ENCODE measurements at regions not wholly inside any gene's neighbourhood (a gene's known extent, or its start where the extent isn't known, plus 50 kb on each side); places are given as distances from the start of the nearest gene placed in this dataset.

DNA sequence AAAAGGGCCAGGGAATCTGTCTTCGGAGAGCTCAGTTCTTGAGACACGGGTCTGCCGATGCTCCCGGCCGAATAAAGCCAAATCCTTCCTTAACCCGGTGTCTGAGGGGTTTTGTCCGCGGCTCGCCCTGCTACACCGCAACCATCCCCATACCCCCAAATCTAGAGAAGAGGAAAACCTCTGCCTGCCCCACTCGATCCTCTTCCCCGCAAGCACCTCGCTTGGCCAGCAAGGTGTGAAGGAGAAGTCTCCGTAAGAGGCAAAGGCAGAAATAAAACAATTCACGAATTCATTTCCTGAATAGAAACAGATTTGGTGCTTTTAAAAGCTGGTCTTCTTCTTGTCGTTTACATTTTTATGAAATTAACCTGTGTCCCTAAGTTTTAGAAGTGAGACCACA, 67.3 kb upstream of the GALNT9 start:
- Histone ChIP-seq H4K20me1 (ENCODE audit: insufficient read depth, low read length) (no peaks in the 10 kb centered on the region), H3K9me3 (ENCODE audit: insufficient read depth, low read length) (no peaks in the 10 kb centered on the region), H3K79me2 (ENCODE audit: low read length) (no peaks in the 10 kb centered on the region), H2AFZ (ENCODE audit: low read depth, low read length) (no peak overlapping the region), H3K27ac (ENCODE audit: low read length) (no peak overlapping the region), H3K4me3 (ENCODE audit: low read length) (no peak overlapping the region), H3K36me3 (replicated peaks; ENCODE audit: low read depth, low read length) (no peaks in the 10 kb centered on the region), H3K9ac (ENCODE audit: low read length) (no peak overlapping the region), H3K4me1 (ENCODE audit: low read length) (no peaks in the 10 kb centered on the region), H3K4me2 (ENCODE audit: low read length) (no peak overlapping the region), H3K27me3 (ENCODE audit: low read depth, low read length) (no peaks in the 10 kb centered on the region)
- TF ChIP-seq CTCF (IDR thresholded peaks at IDR 0.05; ENCODE audit: low read depth, low read length): no peak
- no peak for TF ChIP-seq EZH2phosphoT487 (IDR thresholded peaks at IDR 0.05; ENCODE audit: low read depth)

DNA sequence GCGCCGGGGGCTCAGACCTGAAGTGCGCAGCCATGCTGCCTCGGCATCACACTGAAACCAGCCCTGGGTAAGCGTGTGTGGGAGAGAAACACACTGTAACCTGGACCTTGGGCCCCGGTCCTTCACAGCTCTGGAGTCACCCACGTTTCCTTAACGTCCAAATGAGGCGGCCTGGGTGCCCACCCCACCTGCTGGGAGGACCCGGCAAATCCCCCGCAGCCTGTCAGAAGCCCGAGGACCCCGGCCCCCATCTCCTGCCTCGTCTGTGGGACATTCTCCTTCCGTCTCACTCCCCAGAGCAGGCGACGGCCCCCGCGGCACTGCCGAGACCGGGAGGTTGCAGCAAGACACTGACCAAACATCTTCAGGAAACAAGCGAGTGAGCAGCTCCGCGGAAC, 66.5 kb upstream of the GALNT9 start:
- no peaks in the 10 kb centered on the region for H3K36me3 ChIP-seq (replicated peaks; ENCODE audit: low read depth, low read length)
- no peaks in the 10 kb centered on the region for H3K9me3 ChIP-seq (ENCODE audit: insufficient read depth, low read length)
- H3K4me3 ChIP-seq (ENCODE audit: low read length): no peak overlapping the region
- no peak overlapping the region for H3K27ac ChIP-seq (ENCODE audit: low read length)
- H3K79me2 ChIP-seq (ENCODE audit: low read length): no peaks in the 10 kb centered on the region
- H3K4me2 ChIP-seq (ENCODE audit: low read length): no peak overlapping the region
- no peak overlapping the region for H3K9ac ChIP-seq (ENCODE audit: low read length)
- no peaks in the 10 kb centered on the region for H3K27me3 ChIP-seq (ENCODE audit: low read depth, low read length)
- TF ChIP-seq CTCF (IDR thresholded peaks at IDR 0.05; ENCODE audit: low read depth, low read length): no peak
- TF ChIP-seq EZH2phosphoT487 (IDR thresholded peaks at IDR 0.05; ENCODE audit: low read depth): no peak
- H3K4me1 ChIP-seq (ENCODE audit: low read length): no peaks in the 10 kb centered on the region
- H2AFZ ChIP-seq (ENCODE audit: low read depth, low read length): no peak overlapping the region
- H4K20me1 ChIP-seq (ENCODE audit: insufficient read depth, low read length): no peaks in the 10 kb centered on the region

GRCh38 chr12:132395192-132395907, 66.0 kb upstream of the GALNT9 start:
- no peaks in the 10 kb centered on the region for H3K36me3 ChIP-seq (replicated peaks; ENCODE audit: low read depth, low read length)
- no peaks in the 10 kb centered on the region for H3K79me2 ChIP-seq (ENCODE audit: low read length)
- no peak for TF ChIP-seq CTCF (IDR thresholded peaks at IDR 0.05; ENCODE audit: low read depth, low read length)
- TF ChIP-seq EZH2phosphoT487 (IDR thresholded peaks at IDR 0.05; ENCODE audit: low read depth): no peak
- no peak overlapping the region for H2AFZ ChIP-seq (ENCODE audit: low read depth, low read length)
- H3K4me2 ChIP-seq (ENCODE audit: low read length): no peak overlapping the region
- H3K4me3 ChIP-seq (ENCODE audit: low read length): no peak overlapping the region
- no peaks in the 10 kb centered on the region for H4K20me1 ChIP-seq (ENCODE audit: insufficient read depth, low read length)
- no peaks in the 10 kb centered on the region for H3K4me1 ChIP-seq (ENCODE audit: low read length)
- H3K27me3 ChIP-seq (ENCODE audit: low read depth, low read length): no peaks in the 10 kb centered on the region
- H3K27ac ChIP-seq (ENCODE audit: low read length): no peak overlapping the region
- H3K9ac ChIP-seq (ENCODE audit: low read length): no peak overlapping the region
- H3K9me3 ChIP-seq (ENCODE audit: insufficient read depth, low read length): no peaks in the 10 kb centered on the region

GRCh38 chr12:132393991-132394949, 64.9 kb upstream of the GALNT9 start:
- Histone ChIP-seq H3K4me3 (ENCODE audit: low read length) (no peak overlapping the region), H3K4me2 (ENCODE audit: low read length) (no peak overlapping the region), H3K4me1 (ENCODE audit: low read length) (no peaks in the 10 kb centered on the region), H3K9ac (ENCODE audit: low read length) (no peak overlapping the region), H3K79me2 (ENCODE audit: low read length) (no peaks in the 10 kb centered on the region), H3K9me3 (ENCODE audit: insufficient read depth, low read length) (no peaks in the 10 kb centered on the region), H3K27me3 (ENCODE audit: low read depth, low read length) (no peaks in the 10 kb centered on the region), H3K27ac (ENCODE audit: low read length) (no peak overlapping the region), H3K36me3 (replicated peaks; ENCODE audit: low read depth, low read length) (no peaks in the 10 kb centered on the region), H4K20me1 (ENCODE audit: insufficient read depth, low read length) (no peaks in the 10 kb centered on the region), H2AFZ (ENCODE audit: low read depth, low read length) (no peak overlapping the region)
- no peak for TF ChIP-seq EZH2phosphoT487 (IDR thresholded peaks at IDR 0.05; ENCODE audit: low read depth)
- no peak for TF ChIP-seq CTCF (IDR thresholded peaks at IDR 0.05; ENCODE audit: low read depth, low read length)
